Endothelial cell (in vitro differentiated cells): ENCODE measurements at regions not wholly inside any gene's neighbourhood (a gene's known extent, or its start where the extent isn't known, plus 50 kb on each side); places are given as distances from the start of the nearest gene placed in this dataset.

ENCODE experiments used
- DNase-seq: peaks from one replicate; pipeline ENCODE4 v3.0.0; 2021; ENCODE audit warnings: low spot score
- H3K27ac Mint-ChIP-seq: one replicate; pipeline ENCODE4 v1.8.0; 2021; ENCODE audit warnings: mixed read lengths, inconsistent platforms; ENCODE audit not compliant: unreplicated experiment
- H3K27me3 Mint-ChIP-seq: one replicate; pipeline ENCODE4 v1.8.0; 2021; ENCODE audit warnings: mild to moderate bottlenecking, moderate library complexity, mixed read lengths, inconsistent platforms; ENCODE audit not compliant: unreplicated experiment
- H3K36me3 Mint-ChIP-seq: one replicate; pipeline ENCODE4 v1.8.0; 2021; ENCODE audit warnings: mild to moderate bottlenecking, low read depth, mixed read lengths, inconsistent platforms; ENCODE audit not compliant: unreplicated experiment
- H3K4me1 Mint-ChIP-seq: one replicate; pipeline ENCODE4 v1.8.0; 2021; ENCODE audit warnings: mild to moderate bottlenecking, mixed read lengths, inconsistent platforms; ENCODE audit not compliant: unreplicated experiment
- H3K4me3 Mint-ChIP-seq: one replicate; pipeline ENCODE4 v1.8.0; 2021; ENCODE audit warnings: mild to moderate bottlenecking, mixed read lengths, inconsistent platforms; ENCODE audit not compliant: unreplicated experiment
- H3K9me3 Mint-ChIP-seq: one replicate; pipeline ENCODE4 v1.8.0; 2021; ENCODE audit warnings: mixed read lengths, inconsistent platforms; ENCODE audit not compliant: unreplicated experiment
- CTCF ChIP-seq: fragments of 200-600 bp; sonication (generic); IDR thresholded peaks from one replicate; pipeline ENCODE4 v1.5.0; 2021; ENCODE audit warnings: antibody characterized with exemption; ENCODE audit not compliant: unreplicated experiment

- Mint-ChIP-seq H3K36me3 (no peaks in the 10 kb centered on the region), H3K4me3 (no peak overlapping the region), H3K27me3 (no peaks in the 10 kb centered on the region), H3K4me1 (peaks cover 14% of the 10 kb centered on the region), H3K9me3 (no peaks in the 10 kb centered on the region), H3K27ac (no peak overlapping the region)
- DNase-seq = no peak
- no peak for TF ChIP-seq CTCF
These were observed 292.9 kb upstream of the RORA start for GRCh38 chr15:61521953-61522352.

GRCh38 chr15:61519296-61519695, 290.2 kb upstream of the RORA start:
- DNase-seq = no peak
- no peaks in the 10 kb centered on the region for H3K27me3 Mint-ChIP-seq
- H3K4me1 Mint-ChIP-seq = peaks cover 4% of the 10 kb centered on the region
- no peak overlapping the region for H3K4me3 Mint-ChIP-seq
- H3K9me3 Mint-ChIP-seq = no peaks in the 10 kb centered on the region
- no peak for TF ChIP-seq CTCF
- H3K36me3 Mint-ChIP-seq = no peaks in the 10 kb centered on the region
- H3K27ac Mint-ChIP-seq = no peak overlapping the region

- Mint-ChIP-seq H3K27me3 (no peaks in the 10 kb centered on the region), H3K9me3 (no peaks in the 10 kb centered on the region), H3K4me1 (no peaks in the 10 kb centered on the region), H3K36me3 (no peaks in the 10 kb centered on the region), H3K27ac (no peak overlapping the region), H3K4me3 (no peak overlapping the region)
- TF ChIP-seq CTCF = no peak
- no peak for DNase-seq
These were observed 289.3 kb upstream of the RORA start for GRCh38 chr15:61518191-61518950.

GRCh38 chr15:61517776-61518175, 288.7 kb upstream of the RORA start:
- Mint-ChIP-seq H3K4me3 (no peak overlapping the region), H3K27ac (no peak overlapping the region)
- DNase-seq = no peak

More at GRCh38 chr15:61517776-61518175, 288.7 kb upstream of the RORA start:
- H3K9me3 Mint-ChIP-seq = no peaks in the 10 kb centered on the region
- no peaks in the 10 kb centered on the region for H3K36me3 Mint-ChIP-seq
- TF ChIP-seq CTCF = no peak
- no peaks in the 10 kb centered on the region for H3K27me3 Mint-ChIP-seq
- no peaks in the 10 kb centered on the region for H3K4me1 Mint-ChIP-seq
